HCEC 1CT (cell line): ENCODE measurements at regions not wholly inside any gene's neighbourhood (a gene's known extent, or its start where the extent isn't known, plus 50 kb on each side); places are given as distances from the start of the nearest gene placed in this dataset.

Source experiments
- DNase-seq: peaks from one replicate; pipeline ENCODE4 v3.0.0-alpha.2; 2017

GRCh38 chr2:162929571-162929970, 91.0 kb upstream of the KCNH7 start:
- peak; percentile 33 for DNase-seq

GRCh38 chr2:162928356-162928755, 89.8 kb upstream of the KCNH7 start:
- peak; percentile 36 for DNase-seq

DNA sequence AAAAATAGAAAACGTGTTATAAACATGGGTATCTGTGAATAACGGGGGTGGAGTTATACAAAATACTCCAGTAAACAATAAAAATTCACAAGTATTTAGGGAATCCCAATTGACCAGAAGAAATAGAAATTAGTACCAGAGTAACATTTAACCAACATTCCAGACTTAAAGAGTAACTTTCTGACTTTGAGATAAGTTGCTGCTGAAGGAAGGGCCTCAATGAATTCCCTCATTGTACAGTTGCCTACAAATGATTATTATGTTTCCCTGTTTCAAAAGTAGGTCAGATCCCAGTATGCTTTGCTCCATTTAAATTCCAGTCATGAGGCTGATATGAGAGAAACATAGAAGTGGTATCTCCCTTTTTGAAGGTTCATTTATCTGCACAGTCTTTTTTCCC, 88.3 kb upstream of the KCNH7 start:
- peak; percentile 27 for DNase-seq

- DNase-seq: peak; percentile 78
Observed at GRCh38 chr2:162926501-162926900, 87.9 kb upstream of the KCNH7 start.

DNA sequence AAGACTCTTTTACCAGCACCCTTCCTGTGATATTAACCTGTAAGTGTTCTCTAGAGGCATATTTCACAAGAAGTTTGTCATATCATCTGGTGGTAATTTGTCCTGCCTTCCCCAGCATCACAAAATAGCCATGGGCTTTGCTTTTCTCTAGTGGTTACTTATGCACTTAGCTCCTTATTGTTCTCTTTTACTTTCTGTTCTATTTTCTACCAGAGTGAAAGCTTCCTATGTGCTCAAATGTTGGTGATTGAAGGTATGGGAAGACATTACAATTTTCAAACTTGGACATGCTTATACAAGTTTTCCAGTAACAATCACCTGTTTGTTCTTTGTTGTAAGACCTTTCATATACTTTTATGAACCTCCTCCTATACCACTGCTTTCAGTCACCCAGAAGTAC, 87.0 kb upstream of the KCNH7 start:
- no peak for DNase-seq

DNA sequence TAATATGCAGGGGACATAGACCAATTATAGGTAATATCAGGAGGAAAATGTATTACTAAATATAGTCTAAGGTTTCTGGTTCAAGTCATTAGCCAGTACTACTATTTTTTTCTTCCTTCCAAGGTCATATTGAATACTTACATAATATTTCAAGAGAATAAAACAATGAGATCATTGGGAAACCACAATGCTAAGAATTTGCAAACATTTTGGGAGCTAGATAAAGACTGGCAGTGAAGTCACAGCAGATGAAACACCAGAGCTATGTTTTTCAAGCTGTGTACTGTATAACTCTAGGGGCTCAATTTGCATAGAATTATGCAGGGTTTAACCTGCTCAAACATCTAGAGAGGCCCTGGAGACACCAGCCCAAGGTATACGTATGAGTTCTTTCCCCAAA, 80.5 kb upstream of the KCNH7 start:
- DNase-seq: no peak

GRCh38 chr2:162917626-162918025, 79.1 kb upstream of the KCNH7 start:
- no peak for DNase-seq

GRCh38 chr2:162916286-162916801, 77.8 kb upstream of the KCNH7 start:
- DNase-seq: no peak

DNA sequence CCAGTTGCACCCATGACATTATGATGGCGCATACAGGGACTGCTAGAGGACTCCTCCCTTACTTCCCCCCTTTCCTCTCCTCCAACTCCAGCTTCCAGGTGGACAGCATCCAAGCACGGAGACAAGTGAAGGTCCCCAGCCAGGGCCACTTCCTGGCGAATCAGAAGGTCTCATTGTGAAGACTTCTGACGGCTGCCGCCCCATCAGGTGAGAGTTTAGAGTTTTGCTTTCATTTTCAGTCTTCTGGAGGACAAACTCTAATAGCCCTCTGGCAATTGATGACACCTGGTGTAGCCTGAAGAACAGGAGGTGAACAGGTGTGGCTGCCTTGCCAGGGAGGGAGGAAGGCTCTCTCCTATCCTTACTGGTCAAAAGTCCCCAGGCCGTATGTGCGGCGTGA, 77.3 kb upstream of the KCNH7 start:
- no peak for DNase-seq

GRCh38 chr2:162914161-162914560, 75.6 kb upstream of the KCNH7 start:
- no peak for DNase-seq

DNA sequence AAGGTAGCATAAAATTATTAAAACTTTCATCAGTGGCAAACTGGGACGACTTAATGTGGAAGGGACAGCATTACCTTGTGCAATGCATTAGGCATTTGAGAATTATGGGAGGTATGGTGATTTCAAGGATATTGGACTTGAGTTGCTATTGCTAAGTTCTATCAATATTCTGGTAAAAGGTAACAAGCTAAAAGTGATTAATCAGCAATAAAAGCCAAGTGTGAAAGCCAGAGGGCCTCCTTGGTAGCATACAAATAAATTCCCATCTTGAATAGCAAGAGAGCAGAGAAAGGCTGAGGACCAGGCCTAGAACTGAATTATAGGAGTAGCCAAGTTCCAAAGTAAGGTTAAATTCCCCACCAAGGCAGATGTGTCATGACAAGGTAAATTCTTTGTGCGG, 74.2 kb upstream of the KCNH7 start:
- no peak for DNase-seq

DNA sequence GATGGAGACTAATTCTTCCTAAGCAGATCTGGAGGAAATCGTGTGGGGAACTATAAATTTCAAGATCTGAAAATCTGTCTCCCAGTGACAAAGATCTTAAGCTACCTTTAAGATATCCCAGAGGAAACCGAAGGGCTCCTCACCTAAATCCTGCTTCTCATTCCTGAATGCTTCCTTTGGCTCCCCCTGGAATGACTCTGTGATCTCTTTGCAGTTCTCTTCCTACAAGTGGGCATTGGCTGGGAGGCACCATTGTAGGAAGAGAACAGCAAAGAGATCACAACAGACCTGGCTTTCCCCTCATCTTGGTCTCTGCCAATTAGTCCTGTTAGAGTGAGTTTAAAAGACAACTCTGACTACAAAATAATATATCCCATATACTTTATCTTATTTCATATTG, 70.0 kb upstream of the KCNH7 start:
- DNase-seq: no peak

- peak; percentile 77 for DNase-seq
Observed at GRCh38 chr2:162890690-162891311, 52.2 kb upstream of the KCNH7 start.

DNA sequence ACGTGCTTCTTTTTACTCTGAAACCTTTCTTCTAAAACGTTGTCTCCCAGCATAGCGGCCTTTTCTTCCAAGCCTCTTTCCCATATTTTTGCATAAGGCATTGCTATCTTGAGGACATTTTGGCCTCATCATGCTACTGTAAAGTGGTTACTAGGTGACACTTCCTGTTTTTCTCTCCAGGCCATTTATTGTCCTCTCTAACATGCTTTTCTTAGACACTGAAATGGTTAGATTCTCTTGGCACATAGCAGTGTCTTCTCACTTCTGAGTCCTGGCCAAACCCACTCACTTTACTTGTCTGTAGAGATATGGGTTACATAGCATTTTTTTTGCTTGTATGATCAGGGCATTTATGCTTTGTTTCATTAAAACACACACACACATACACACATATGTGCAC, 50.1 kb upstream of the KCNH7 start:
- no peak for DNase-seq
